DOHH2 (cell line): ENCODE measurements at regions not wholly inside any gene's neighbourhood (a gene's known extent, or its start where the extent isn't known, plus 50 kb on each side); places are given as distances from the start of the nearest gene placed in this dataset.

ENCODE experiments used
- CTCF ChIP-seq: fragments of 200-600 bp; sonication (generic); IDR thresholded peaks from one replicate; pipeline ENCODE4 v1.5.1; 2014; ENCODE audit warnings: antibody characterized with exemption, mild to moderate bottlenecking, low read depth, low read length; ENCODE audit not compliant: poor library complexity, severe bottlenecking
- EZH2phosphoT487 ChIP-seq: fragments of 200-600 bp; sonication (generic); IDR thresholded peaks from 2 replicates; pipeline ENCODE4 v1.6.1; 2017; ENCODE audit warnings: borderline replicate concordance, mild to moderate bottlenecking, antibody characterized with exemption, low read length, moderate library complexity, mixed read lengths

GRCh38 chr5:111933086-111933485, 176.1 kb upstream of the NREP start:
- no peak for TF ChIP-seq CTCF
- TF ChIP-seq EZH2phosphoT487, result no peak
